NCI-H2227 treated with DMSO at 0.1 percent for 48 hours (cell line): ENCODE measurements at regions not wholly inside any gene's neighbourhood (a gene's known extent, or its start where the extent isn't known, plus 50 kb on each side); places are given as distances from the start of the nearest gene placed in this dataset.

Experiments
- DNase-seq: peaks from one replicate; lab custom pipeline; 2025; lab: John Stamatoyannopoulos, UW

GRCh38 chr15:46552316-46552715 is 917.5 kb downstream of the SQOR start:
- DNase-seq: no peak

- no peak for DNase-seq
These were observed 920.7 kb downstream of the SQOR start for GRCh38 chr15:46555547-46555946.

GRCh38 chr15:46556010-46556409 is 921.2 kb downstream of the SQOR start:
- no peak for DNase-seq

- no peak for DNase-seq
These were observed 921.9 kb downstream of the SQOR start for GRCh38 chr15:46556559-46557379.

- DNase-seq: no peak
These were observed 933.1 kb downstream of the SQOR start for GRCh38 chr15:46567968-46568367.

DNA sequence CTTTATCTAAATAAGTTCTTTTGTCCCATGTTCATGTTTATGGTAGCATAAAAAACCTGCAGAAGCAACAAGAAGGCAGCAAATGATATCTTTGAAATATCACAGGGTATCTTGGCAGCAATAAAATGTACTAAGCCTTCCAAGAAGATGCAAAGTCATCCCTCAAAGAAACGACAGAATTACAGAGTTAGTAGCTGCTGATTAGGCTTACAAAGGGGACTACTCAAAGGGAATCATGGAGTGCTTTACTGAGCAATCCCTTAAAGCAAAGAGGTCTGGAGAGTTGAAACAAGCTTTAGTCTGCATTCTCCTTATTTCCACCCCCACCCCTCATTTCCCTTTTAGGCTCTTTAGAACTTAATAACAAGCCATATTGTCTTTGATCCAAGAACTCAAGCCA is 935.0 kb downstream of the SQOR start:
- no peak for DNase-seq

DNA sequence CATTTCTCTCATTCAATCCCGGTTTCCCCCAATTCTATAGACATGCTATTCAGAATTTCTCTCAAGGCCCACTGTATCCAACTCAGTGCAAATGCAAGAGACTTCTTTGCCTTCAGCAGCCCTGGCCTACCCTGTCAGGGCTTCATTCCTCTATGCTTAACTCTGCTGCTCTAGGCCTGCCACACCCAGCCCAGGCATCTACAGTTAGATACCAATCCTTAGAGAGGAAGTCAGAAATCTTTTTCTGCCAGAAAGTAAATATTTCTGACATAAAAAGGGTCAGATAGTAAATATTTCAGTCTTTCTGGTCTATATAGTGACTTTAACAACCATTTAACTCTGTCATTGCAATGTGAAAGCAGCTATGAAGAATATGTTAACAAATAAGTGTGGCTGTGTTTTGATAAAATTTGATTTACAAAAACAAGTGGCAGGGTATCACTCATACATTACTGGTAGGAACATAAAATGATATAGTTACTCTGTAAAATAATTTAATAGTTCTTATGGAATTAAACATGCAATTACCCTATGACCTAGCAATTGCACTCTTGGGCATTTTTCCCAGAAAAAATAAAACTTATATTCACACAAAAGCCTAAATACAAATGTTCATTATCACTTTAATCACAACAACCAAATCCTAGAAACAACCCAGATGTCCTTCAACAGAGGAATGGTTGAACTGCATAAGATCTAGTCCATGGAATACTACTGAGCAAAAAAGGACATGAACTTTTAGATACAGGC is 942.0 kb downstream of the SQOR start:
- no peak for DNase-seq

GRCh38 chr15:46577767-46578166 is 942.9 kb downstream of the SQOR start:
- no peak for DNase-seq

- no peak for DNase-seq
These were observed 945.7 kb downstream of the SQOR start for GRCh38 chr15:46580487-46580886.

DNA sequence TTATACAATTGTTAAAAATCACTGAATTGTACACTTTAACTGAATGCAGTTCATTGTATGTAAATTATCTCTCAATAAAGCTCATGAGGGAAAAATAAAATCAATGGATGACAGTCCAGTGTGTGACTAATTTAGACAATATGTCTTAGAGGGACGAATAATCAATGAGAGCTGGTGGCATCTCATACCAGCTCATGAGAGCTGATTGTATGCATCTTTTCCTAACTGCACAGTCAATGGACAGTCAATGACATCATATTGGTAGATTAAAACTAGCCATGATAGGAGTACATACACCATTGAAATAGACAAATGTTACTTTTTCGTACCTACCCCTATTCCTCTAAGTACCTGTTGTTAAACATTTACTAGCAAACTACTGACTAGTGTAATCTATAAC is 946.1 kb downstream of the SQOR start:
- DNase-seq: no peak

DNA sequence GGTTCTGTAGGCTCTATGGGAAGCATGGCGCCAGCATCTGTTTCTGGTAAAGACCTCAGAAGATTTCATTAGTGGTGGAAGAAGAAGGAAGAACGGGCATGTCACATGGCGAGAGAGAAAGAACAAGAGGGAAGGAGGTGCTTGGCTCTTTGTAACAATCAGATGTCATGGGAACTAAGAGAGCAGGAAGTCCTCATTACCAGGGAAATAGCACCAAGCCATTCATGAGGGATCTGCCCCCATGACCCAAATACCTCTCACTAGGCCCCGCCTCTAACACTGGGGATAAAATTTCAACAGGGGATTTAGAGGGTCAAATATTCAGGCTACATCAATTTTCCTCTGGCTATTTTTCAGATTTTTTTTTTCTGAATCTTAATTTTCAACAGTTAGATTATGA is 954.3 kb downstream of the SQOR start:
- no peak for DNase-seq

DNA sequence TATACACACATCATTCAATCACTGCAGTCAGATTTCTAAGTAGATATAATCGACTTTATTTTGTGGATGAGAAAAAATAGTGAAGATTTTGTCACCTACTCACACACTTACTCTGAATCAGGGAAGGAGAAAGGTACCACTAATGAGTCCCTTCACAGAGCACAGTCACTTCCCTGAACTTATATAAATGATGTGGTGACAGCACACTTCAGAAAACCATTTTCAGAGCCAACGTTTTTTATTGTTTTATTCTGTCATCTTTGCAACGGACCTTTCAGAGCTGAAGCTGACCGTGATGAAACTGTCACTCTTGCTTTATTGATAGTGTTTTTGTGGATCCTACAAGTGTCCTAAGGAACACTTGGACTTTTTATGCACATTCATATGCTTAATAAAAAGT is 956.6 kb downstream of the SQOR start:
- no peak for DNase-seq

- DNase-seq: no peak
These were observed 960.2 kb downstream of the SQOR start for GRCh38 chr15:46595016-46595415.

DNA sequence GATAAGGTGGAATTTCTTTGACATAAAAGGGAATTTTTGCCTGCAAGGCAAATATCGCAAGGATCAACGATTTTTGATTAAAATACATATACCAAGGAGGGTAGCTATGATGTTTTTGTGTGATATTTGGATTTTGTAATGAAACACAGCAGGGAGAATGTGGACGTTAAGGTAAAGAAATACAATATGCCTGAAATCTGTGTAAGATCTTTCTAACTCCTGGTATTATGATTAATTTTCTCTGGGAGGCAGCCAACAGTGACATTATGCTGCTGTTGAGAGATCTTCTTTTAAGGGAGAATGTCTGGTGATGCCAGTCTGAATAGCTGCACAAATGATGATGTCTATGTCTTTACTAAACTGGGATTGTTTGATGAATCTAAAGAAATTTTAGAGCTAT is 972.2 kb downstream of the SQOR start:
- no peak for DNase-seq

DNA sequence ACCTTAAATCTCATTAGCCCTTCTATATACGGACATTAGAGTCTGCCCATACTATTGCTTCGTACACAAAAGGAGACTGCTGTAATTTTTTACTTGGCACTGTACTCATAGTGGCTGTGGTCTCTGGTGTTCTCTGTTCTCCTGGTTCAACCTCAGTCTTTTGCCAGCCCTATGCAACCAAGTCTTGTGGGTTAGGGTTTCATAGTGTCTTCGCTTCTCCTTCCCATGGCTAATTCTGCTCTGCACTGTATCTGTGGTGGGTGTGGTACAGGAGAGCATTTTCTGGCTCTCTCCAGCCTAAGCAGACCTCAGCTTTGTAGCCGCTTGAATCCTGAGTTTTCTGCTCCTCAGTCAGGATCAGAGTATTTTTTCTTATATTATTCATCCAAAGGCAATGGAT is 981.2 kb downstream of the SQOR start:
- DNase-seq: no peak

- DNase-seq: no peak
These were observed 982.7 kb downstream of the SQOR start for GRCh38 chr15:46617507-46617906.

GRCh38 chr15:46618984-46619383 is 984.2 kb downstream of the SQOR start:
- no peak for DNase-seq

DNA sequence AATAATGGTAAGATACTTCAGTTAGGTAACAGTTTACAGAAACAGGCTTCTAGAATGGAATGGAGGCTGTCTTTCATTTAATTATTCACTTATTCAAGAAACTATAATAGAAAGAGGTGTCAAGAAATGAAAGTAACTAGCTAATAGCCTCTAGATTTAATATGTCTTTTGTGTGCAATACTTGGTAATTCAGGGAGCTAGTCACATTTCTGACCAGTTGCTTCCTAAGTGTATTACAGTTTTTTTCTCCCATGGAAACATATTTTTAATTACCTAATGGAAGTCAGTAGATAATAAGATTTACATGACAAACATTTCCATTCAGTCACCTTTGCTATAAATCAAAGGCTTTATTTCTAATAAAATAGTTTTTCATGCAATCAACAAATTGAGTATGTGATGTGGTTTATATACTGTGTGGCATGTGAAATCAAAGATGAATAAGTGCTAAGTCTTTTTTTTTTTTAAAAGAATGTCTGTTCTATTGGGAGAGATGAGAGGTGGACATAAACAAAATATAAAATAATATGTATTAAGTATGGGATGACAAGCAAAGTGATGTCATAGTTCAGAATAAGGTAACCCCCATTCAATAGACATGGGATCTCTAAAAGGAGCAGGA is 985.7 kb downstream of the SQOR start:
- no peak for DNase-seq

DNA sequence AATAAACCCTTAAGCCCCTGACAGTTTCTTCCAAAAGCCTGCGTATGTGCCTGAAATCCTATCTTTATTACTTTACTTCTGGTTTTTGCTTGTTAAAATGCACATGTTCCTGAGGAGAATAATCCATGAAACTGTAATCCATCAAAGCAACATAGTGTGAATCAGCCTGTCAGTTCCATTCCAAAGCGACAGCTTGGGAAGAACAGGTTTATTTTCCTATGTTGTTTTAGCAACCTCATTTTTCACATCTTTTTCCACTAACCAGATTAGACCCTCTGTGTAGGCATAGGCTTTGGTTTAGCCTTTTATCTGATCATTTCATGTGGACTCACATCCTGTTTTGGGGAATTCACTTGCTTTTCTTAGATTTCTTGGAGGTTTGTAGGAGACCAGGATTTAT is 988.0 kb downstream of the SQOR start:
- DNase-seq: no peak

- no peak for DNase-seq
These were observed 1001.4 kb downstream of the SQOR start for GRCh38 chr15:46636206-46636605.

DNA sequence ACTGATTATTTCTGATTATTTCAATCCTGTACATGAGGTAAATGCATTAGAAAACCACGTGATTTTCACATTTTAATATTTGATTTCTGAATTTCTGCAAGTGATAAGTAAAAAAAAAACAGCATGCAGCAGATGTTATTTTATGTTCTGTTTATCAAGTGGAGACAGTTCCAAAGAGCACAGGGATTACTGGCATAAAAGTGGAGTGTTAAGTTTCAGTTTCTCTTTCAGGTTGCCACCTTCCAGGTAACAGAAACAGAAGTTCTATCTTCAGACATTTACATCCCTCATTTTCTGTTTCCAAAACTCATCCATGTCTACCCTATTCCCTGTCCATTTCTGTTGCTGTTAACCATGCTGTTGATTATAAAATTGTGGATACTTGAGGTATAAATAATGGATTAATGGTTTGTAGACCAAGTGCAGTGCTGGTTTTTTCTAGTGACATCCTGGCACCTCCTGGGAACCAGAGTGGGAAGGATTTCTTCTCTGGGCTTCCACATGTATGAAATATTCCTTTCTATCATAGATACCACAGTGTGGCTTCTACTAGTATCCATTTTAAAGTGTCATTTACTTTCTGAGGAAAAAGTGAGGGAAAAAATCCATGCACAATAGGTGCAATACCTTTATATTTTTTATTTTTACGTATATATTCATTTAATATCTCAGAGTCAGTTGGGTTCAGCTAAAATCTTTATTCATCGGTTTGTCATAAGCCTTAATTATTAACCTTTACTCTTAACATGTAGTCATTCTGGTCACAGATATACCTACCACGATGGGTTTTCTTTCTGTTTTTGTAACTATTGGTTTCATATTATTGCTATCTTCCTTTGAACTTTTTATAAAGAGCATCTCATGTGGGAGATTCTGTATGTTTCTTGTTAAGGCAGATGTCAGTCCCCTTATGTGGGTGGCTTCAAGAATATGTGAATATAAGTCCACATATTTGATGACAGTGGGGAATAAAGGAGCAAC is 1010.0 kb downstream of the SQOR start:
- no peak for DNase-seq

- DNase-seq: no peak
These were observed 1011.7 kb downstream of the SQOR start for GRCh38 chr15:46646490-46646889.
